GM10266 (cell line): ENCODE measurements at regions not wholly inside any gene's neighbourhood (a gene's known extent, or its start where the extent isn't known, plus 50 kb on each side); places are given as distances from the start of the nearest gene placed in this dataset.

Source experiments
- DNase-seq: peaks from one replicate; pipeline ENCODE4 v3.0.0; 2012; ENCODE audit errors: extremely low spot score
- CTCF ChIP-seq: IDR thresholded peaks from 2 replicates; pipeline ENCODE4 v1.5.1; 2012; ENCODE audit warnings: mild to moderate bottlenecking, low read depth; ENCODE audit not compliant: control insufficient read depth, insufficient read depth; ENCODE audit errors: missing control alignments

DNA sequence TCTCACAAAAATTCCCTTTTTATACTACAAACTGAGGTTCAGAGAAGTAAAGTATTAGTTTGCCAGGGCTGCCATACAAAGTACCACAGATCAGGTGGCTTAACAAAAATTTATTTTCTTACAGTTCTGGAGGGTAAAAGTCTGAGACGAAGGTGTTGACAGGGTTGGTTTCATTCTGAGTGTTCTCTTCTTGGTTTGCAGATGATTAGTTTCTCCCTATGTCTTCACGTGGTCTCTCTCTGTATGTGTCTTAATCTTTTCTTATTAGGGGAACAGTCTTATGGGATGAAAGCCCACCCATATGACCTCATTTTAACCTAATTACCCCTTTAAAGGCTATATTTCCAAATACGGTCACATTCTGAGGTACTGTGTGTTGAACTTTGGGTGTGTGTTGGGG, 274.2 kb downstream of the BRINP1 start:
- no peak for TF ChIP-seq CTCF
- DNase-seq: no peak

- no peak for TF ChIP-seq CTCF
- DNase-seq: no peak
These were observed 268.2 kb downstream of the BRINP1 start for GRCh38 chr9:119101048-119101447.

GRCh38 chr9:119114681-119115080, 254.6 kb downstream of the BRINP1 start:
- TF ChIP-seq CTCF: no peak
- no peak for DNase-seq
